ENCODE measurements at regions not wholly inside any gene's neighbourhood (a gene's known extent, or its start where the extent isn't known, plus 50 kb on each side); places are given as distances from the start of the nearest gene placed in this dataset.

- Histone ChIP-seq H3K4me1 (ENCODE audit: insufficient read depth, low read length) (no peaks in the 10 kb centered on the region), H3K9me3 (ENCODE audit: control insufficient read depth in 1 of 2, insufficient read depth in 1 of 2, low read length in 2 of 2) (no peaks in the 10 kb centered on the region), H3K4me3 (ENCODE audit: low read length) (no peak overlapping the region), H3K27ac (ENCODE audit: low read depth in 1 of 2, low read length in 2 of 2) (no peak overlapping the region), H3K27me3 (ENCODE audit: control insufficient read depth in 1 of 2, insufficient read depth in 2 of 2, low read length in 2 of 2) (peaks cover 0 to 5% of the 10 kb centered on the region in 2 experiments), H3K36me3 (ENCODE audit: insufficient read depth, low read length) (no peaks in the 10 kb centered on the region)
- Mint-ChIP-seq H3K9me3 (no peaks in the 10 kb centered on the region), H3K27me3 (no peaks in the 10 kb centered on the region), H3K27ac (no peak overlapping the region), H3K36me3 (ENCODE audit: low read depth) (no peaks in the 10 kb centered on the region), H3K4me3 (no peak overlapping the region), H3K4me1 (ENCODE audit: low read depth) (no peaks in the 10 kb centered on the region)
- no peak for TF ChIP-seq CTCF (IDR thresholded peaks at IDR 0.05)
- ChIA-PET CTCF (no interaction called here), POLR2A (no interaction called here)
- intact Hi-C loops (cut with DNase I, micrococcal nuclease), result no loop called here
- DNase-seq, result no peak
- ATAC-seq (ENCODE audit: poor library complexity), result no peak
Measured at GRCh38 chr1:61000327-61000726, 82.0 kb upstream of the NFIA start.

GRCh38 chr1:60998786-60999185 lies 83.6 kb upstream of the NFIA start:
- CTCF ChIA-PET, result no interaction called here
- H3K4me1 Mint-ChIP-seq (ENCODE audit: low read depth), result no peaks in the 10 kb centered on the region
- no peak for TF ChIP-seq CTCF (IDR thresholded peaks at IDR 0.05)

GRCh38 chr1:60994828-60995492 lies 87.4 kb upstream of the NFIA start:
- ATAC-seq (ENCODE audit: poor library complexity) (no peak), DNase-seq (no peak)
- ChIA-PET CTCF (no interaction called here), POLR2A (no interaction called here)
- Mint-ChIP-seq H3K27ac (no peak overlapping the region), H3K4me1 (ENCODE audit: low read depth) (no peaks in the 10 kb centered on the region), H3K9me3 (no peaks in the 10 kb centered on the region), H3K4me3 (no peak overlapping the region), H3K27me3 (no peaks in the 10 kb centered on the region), H3K36me3 (ENCODE audit: low read depth) (no peaks in the 10 kb centered on the region)
- no peak for TF ChIP-seq CTCF (IDR thresholded peaks at IDR 0.05)
- intact Hi-C loops (cut with DNase I, micrococcal nuclease), result no loop called here
- H3K4me1 ChIP-seq (ENCODE audit: insufficient read depth, low read length), result no peaks in the 10 kb centered on the region
- no peaks in the 10 kb centered on the region for H3K36me3 ChIP-seq (ENCODE audit: insufficient read depth, low read length)
- H3K9me3 ChIP-seq (ENCODE audit: control insufficient read depth in 1 of 2, insufficient read depth in 1 of 2, low read length in 2 of 2), result no peaks in the 10 kb centered on the region
- H3K27me3 ChIP-seq (ENCODE audit: control insufficient read depth in 1 of 2, insufficient read depth in 2 of 2, low read length in 2 of 2), result no peaks in the 10 kb centered on the region
- no peak overlapping the region for H3K27ac ChIP-seq (ENCODE audit: low read depth in 1 of 2, low read length in 2 of 2)
- no peak overlapping the region for H3K4me3 ChIP-seq (ENCODE audit: low read length)

More at GRCh38 chr1:60998786-60999185, 83.6 kb upstream of the NFIA start:
- Histone ChIP-seq H3K27ac (ENCODE audit: low read depth in 1 of 2, low read length in 2 of 2) (no peak overlapping the region), H3K27me3 (ENCODE audit: control insufficient read depth in 1 of 2, insufficient read depth in 2 of 2, low read length in 2 of 2) (no peaks in the 10 kb centered on the region), H3K9me3 (ENCODE audit: control insufficient read depth in 1 of 2, insufficient read depth in 1 of 2, low read length in 2 of 2) (no peaks in the 10 kb centered on the region), H3K36me3 (ENCODE audit: insufficient read depth, low read length) (no peaks in the 10 kb centered on the region), H3K4me1 (ENCODE audit: insufficient read depth, low read length) (no peaks in the 10 kb centered on the region), H3K4me3 (ENCODE audit: low read length) (no peak overlapping the region)
- H3K9me3 Mint-ChIP-seq, result no peaks in the 10 kb centered on the region
- H3K27ac Mint-ChIP-seq, result no peak overlapping the region
- H3K27me3 Mint-ChIP-seq, result no peaks in the 10 kb centered on the region
- DNase-seq (no peak), ATAC-seq (ENCODE audit: poor library complexity) (no peak)
- no peaks in the 10 kb centered on the region for H3K36me3 Mint-ChIP-seq (ENCODE audit: low read depth)
- POLR2A ChIA-PET, result no interaction called here
- intact Hi-C loops (cut with DNase I, micrococcal nuclease), result no loop called here
- no peak overlapping the region for H3K4me3 Mint-ChIP-seq

All from CD4-positive, alpha-beta T cell (primary cell).